ENCODE measurements at regions not wholly inside any gene's neighbourhood (a gene's known extent, or its start where the extent isn't known, plus 50 kb on each side); places are given as distances from the start of the nearest gene placed in this dataset.
"Not testable (repeated sequence)": the region's sequence is repeated elsewhere in the genome, so short reads cannot be mapped to it uniquely, and the experiment has no call there.

DNA sequence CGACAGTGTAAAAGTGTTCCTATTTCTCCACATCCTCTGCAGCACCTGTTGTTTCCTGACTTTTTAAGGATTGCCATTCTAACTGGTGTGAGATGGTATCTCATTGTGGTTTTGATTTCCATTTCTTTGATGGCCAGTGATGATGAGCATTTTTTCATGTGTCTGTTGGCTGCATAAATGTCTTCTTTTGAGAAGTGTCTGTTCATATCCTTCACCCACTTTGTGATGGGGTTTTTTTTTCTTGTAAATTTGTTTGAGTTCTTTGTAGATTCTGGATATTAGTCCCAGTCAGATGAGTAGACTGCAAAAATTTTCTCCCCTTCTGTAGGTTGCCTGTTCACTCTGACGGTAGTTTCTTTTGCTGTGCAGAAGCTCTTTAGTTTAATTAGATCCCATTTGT, 76.8 kb upstream of the ZNF746 start:
- TF ChIP-seq, protein P1, sequence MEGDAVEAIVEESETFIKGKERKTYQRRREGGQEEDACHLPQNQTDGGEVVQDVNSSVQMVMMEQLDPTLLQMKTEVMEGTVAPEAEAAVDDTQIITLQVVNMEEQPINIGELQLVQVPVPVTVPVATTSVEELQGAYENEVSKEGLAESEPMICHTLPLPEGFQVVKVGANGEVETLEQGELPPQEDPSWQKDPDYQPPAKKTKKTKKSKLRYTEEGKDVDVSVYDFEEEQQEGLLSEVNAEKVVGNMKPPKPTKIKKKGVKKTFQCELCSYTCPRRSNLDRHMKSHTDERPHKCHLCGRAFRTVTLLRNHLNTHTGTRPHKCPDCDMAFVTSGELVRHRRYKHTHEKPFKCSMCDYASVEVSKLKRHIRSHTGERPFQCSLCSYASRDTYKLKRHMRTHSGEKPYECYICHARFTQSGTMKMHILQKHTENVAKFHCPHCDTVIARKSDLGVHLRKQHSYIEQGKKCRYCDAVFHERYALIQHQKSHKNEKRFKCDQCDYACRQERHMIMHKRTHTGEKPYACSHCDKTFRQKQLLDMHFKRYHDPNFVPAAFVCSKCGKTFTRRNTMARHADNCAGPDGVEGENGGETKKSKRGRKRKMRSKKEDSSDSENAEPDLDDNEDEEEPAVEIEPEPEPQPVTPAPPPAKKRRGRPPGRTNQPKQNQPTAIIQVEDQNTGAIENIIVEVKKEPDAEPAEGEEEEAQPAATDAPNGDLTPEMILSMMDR (IDR thresholded peaks at IDR 0.05; ENCODE audit: extremely low read depth in 1 of 2, insufficient read depth in 1 of 2, low read depth in 1 of 2, low read length in 2 of 2), result not testable (repeated sequence)
- TF ChIP-seq POLR2AphosphoS5 (IDR thresholded peaks at IDR 0.05; ENCODE audit: insufficient read depth, low read depth, low read length); EZH2 (IDR thresholded peaks at IDR 0.05; ENCODE audit: borderline replicate concordance, low read depth, low read length, severe bottlenecking); POLR2A (IDR thresholded peaks at IDR 0.05; ENCODE audit: low read depth, low read length); MAX (IDR thresholded peaks at IDR 0.05; ENCODE audit: insufficient read depth, insufficient read length); JUN (IDR thresholded peaks at IDR 0.05; ENCODE audit: borderline replicate concordance, insufficient read depth, insufficient read length, low read depth); MYC (IDR thresholded peaks at IDR 0.05; ENCODE audit: low read depth, low read length); GATA2 (IDR thresholded peaks at IDR 0.05; ENCODE audit: insufficient read depth, insufficient read length, low read depth, low read length); FOS (IDR thresholded peaks at IDR 0.05; ENCODE audit: borderline replicate concordance, insufficient read depth, low read length): not testable (repeated sequence)
